ENCODE measurements at regions not wholly inside any gene's neighbourhood (a gene's known extent, or its start where the extent isn't known, plus 50 kb on each side); places are given as distances from the start of the nearest gene placed in this dataset.

DNA sequence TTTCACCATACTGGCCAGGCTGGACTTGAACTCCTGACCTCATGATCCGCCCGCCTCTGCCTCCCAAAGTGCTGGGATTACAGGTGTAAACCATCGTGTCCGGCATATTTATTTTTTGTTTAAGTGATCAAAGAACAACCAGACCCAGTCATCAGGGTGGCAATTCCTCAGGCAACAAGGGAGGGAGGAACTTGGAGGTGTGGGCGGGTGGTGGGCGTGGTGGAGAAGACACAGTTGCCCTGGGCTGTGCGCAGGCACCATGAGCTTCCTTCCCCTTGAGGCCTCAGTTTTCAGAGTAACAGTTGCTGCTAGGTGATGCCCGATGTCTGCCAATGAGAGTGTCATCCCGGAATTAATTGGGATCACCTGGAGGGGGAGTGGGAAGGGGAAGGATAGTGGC is 191.7 kb downstream of the ALG10 start (continued):
- TF ChIP-seq, protein P1, sequence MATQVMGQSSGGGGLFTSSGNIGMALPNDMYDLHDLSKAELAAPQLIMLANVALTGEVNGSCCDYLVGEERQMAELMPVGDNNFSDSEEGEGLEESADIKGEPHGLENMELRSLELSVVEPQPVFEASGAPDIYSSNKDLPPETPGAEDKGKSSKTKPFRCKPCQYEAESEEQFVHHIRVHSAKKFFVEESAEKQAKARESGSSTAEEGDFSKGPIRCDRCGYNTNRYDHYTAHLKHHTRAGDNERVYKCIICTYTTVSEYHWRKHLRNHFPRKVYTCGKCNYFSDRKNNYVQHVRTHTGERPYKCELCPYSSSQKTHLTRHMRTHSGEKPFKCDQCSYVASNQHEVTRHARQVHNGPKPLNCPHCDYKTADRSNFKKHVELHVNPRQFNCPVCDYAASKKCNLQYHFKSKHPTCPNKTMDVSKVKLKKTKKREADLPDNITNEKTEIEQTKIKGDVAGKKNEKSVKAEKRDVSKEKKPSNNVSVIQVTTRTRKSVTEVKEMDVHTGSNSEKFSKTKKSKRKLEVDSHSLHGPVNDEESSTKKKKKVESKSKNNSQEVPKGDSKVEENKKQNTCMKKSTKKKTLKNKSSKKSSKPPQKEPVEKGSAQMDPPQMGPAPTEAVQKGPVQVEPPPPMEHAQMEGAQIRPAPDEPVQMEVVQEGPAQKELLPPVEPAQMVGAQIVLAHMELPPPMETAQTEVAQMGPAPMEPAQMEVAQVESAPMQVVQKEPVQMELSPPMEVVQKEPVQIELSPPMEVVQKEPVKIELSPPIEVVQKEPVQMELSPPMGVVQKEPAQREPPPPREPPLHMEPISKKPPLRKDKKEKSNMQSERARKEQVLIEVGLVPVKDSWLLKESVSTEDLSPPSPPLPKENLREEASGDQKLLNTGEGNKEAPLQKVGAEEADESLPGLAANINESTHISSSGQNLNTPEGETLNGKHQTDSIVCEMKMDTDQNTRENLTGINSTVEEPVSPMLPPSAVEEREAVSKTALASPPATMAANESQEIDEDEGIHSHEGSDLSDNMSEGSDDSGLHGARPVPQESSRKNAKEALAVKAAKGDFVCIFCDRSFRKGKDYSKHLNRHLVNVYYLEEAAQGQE (IDR thresholded peaks at IDR 0.05) = no peak
- TF ChIP-seq, protein P2, sequence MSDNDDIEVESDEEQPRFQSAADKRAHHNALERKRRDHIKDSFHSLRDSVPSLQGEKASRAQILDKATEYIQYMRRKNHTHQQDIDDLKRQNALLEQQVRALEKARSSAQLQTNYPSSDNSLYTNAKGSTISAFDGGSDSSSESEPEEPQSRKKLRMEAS (IDR thresholded peaks at IDR 0.05) = no peak

DNA sequence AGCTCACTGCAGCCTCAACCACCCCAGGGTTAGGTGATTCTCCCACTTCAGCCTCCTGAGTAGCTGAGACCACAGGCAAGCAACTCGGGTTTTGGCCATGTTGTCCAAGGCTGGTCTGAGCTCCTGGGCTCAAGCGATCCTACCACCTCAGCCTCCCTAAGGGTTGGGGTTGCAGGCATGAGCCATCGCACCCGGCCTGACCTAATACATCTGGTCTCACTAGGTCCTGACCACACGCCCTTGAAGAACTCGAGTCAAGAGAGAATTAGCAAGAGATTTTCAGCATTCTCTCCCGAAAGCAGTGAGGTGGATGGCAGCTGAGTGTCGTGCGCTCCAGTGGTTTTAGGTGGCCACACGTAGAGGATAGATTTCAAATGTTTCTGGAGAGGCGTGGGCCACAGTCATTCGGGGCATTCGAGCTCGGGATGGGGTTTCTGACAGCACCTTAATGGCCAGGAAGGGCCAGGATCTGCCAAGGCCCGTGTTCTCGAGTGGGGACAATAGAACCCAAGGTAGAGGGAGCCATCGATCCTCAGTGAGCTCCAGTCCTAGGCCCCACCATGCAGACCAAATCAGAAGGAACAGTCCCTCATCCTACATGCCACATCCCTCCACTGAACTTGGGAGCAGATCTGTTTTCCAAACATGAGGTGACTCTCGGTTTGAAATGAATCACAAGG is 193.1 kb downstream of the ALG10 start:
- 91% methylated on average over 18 of the region's 18 CpGs for WGBS
- Histone ChIP-seq H3K4me1 (ENCODE audit: control insufficient read depth in 4 of 4, insufficient read depth in 4 of 4, low read length in 3 of 4) (peaks cover 0 to 9% (median 4%) of the 10 kb centered on the region in 4 donors), H3K27ac (ENCODE audit: low read depth in 1 of 2, low read length in 2 of 2) (no peak overlapping the region), H3K4me3 (ENCODE audit: low read depth in 1 of 3, low read length in 3 of 3) (no peak overlapping the region), H3K27me3 (ENCODE audit: control insufficient read depth in 4 of 4, insufficient read depth in 4 of 4, low read length in 3 of 4) (no peaks in the 10 kb centered on the region), H3K9ac (ENCODE audit: low read depth in 1 of 2, low read length in 2 of 2) (no peak overlapping the region), H3K36me3 (ENCODE audit: control insufficient read depth in 4 of 4, insufficient read depth in 3 of 4, low read depth in 1 of 4, low read length in 3 of 4) (no peaks in the 10 kb centered on the region), H3K9me3 (ENCODE audit: control insufficient read depth in 4 of 4, low read length in 3 of 4) (no peaks in the 10 kb centered on the region)
- no peak for DNase-seq (ENCODE audit: low spot score)
- TF ChIP-seq FOXA2 (IDR thresholded peaks at IDR 0.05) (no peak), NR2F2 (IDR thresholded peaks at IDR 0.05) (no peak), TAF1 (conservative IDR thresholded peaks at IDR 0.05) (no peak)

DNA sequence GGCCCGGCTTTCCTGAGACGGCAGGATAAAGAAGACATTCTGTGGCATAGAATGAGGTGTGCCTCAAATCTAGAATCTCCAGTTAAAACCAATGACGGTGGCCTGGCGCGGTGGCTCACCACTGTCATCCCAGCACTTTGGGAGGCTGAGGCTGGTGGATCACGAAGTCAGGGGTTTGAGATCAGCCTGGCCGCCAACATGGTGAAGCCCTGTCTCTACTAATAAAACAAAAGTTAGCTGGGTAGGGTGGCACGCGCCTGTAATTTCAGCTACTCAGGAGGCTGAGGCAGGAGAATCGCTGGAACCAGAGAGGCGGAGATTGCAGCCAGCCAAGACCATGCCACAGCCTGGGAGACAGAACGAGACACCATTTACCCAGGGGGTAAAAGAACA is 193.6 kb downstream of the ALG10 start:
- Histone ChIP-seq H3K9ac (ENCODE audit: low read depth in 1 of 2, low read length in 2 of 2) (no peak overlapping the region), H3K27me3 (ENCODE audit: control insufficient read depth in 4 of 4, insufficient read depth in 4 of 4, low read length in 3 of 4) (no peaks in the 10 kb centered on the region), H3K4me3 (ENCODE audit: low read depth in 1 of 3, low read length in 3 of 3) (no peak overlapping the region), H3K36me3 (ENCODE audit: control insufficient read depth in 4 of 4, insufficient read depth in 3 of 4, low read depth in 1 of 4, low read length in 3 of 4) (no peaks in the 10 kb centered on the region), H3K4me1 (ENCODE audit: control insufficient read depth in 4 of 4, insufficient read depth in 4 of 4, low read length in 3 of 4) (peaks cover 0 to 9% (median 4%) of the 10 kb centered on the region in 4 donors), H3K27ac (ENCODE audit: low read depth in 1 of 2, low read length in 2 of 2) (no peak overlapping the region), H3K9me3 (ENCODE audit: control insufficient read depth in 4 of 4, low read length in 3 of 4) (no peaks in the 10 kb centered on the region)
- no peak for DNase-seq (ENCODE audit: low spot score)
- WGBS = 96% methylated on average over 12 of the region's 12 CpGs
- TF ChIP-seq NR2F2 (IDR thresholded peaks at IDR 0.05) = no peak
- TF ChIP-seq, protein P1 (IDR thresholded peaks at IDR 0.05) = no peak

DNA sequence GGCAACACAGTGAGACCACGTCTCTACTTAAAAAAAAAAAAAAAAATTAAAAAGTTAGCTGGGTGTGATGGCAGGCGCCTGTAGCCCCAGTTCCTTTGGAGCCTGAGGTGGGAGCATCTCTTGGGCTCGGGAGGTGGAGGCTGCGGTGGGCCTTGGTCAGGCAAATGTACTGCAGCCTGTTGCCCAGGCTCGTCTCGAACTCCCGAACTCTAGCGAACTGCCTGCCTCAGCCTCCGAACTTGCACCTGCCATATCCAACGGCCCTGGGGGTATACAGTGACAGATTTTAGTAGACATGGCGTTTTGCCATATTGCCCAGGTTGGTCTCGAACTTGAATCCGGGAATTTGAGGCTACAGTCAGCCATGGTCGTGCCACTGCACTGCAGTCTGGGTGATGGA is 195.4 kb downstream of the ALG10 start:
- Histone ChIP-seq H3K4me3 (ENCODE audit: low read depth in 1 of 3, low read length in 3 of 3) (no peak overlapping the region), H3K9me3 (ENCODE audit: control insufficient read depth in 4 of 4, low read length in 3 of 4) (no peaks in the 10 kb centered on the region), H3K9ac (ENCODE audit: low read depth in 1 of 2, low read length in 2 of 2) (no peak overlapping the region), H3K27ac (ENCODE audit: low read depth in 1 of 2, low read length in 2 of 2) (no peak overlapping the region), H3K36me3 (ENCODE audit: control insufficient read depth in 4 of 4, insufficient read depth in 3 of 4, low read depth in 1 of 4, low read length in 3 of 4) (no peaks in the 10 kb centered on the region), H3K27me3 (ENCODE audit: control insufficient read depth in 4 of 4, insufficient read depth in 4 of 4, low read length in 3 of 4) (no peaks in the 10 kb centered on the region), H3K4me1 (ENCODE audit: control insufficient read depth in 4 of 4, insufficient read depth in 4 of 4, low read length in 3 of 4) (peaks cover 0 to 9% (median 4%) of the 10 kb centered on the region in 4 donors)
- no peak for DNase-seq (ENCODE audit: low spot score)
- 86% methylated on average over 14 of the region's 14 CpGs for WGBS
- TF ChIP-seq SP1 (IDR thresholded peaks at IDR 0.05) = no peak
- TF ChIP-seq, protein P1 (IDR thresholded peaks at IDR 0.05) = no peak
- no peak for TF ChIP-seq FOXA1 (IDR thresholded peaks at IDR 0.05)
- no peak for TF ChIP-seq TAF1 (conservative IDR thresholded peaks at IDR 0.05)
- no peak for TF ChIP-seq HNF4G (IDR thresholded peaks at IDR 0.05)
- no peak for TF ChIP-seq EGR1 (IDR thresholded peaks at IDR 0.05; ENCODE audit: low read depth in 2 of 2)
